Cardiac muscle cell (in vitro differentiated cells and primary cell): ENCODE measurements at regions not wholly inside any gene's neighbourhood (a gene's known extent, or its start where the extent isn't known, plus 50 kb on each side); places are given as distances from the start of the nearest gene placed in this dataset.

Source experiments
- DNase-seq, 2 donors: peaks; one replicate each; pipeline versions ENCODE4 v3.0.0 to v3.0.0-alpha.2; 2010 to 2017; ENCODE audit warnings: low read depth in 1 of 2, low spot score in 1 of 2
- H3K27ac ChIP-seq: fragments of 200-600 bp; sonication (generic); 2 replicates; pipeline ENCODE4 v1.5.1; 2016
- H3K27me3 ChIP-seq: fragments of 200-600 bp; sonication (generic); 2 replicates; pipeline ENCODE4 v1.6.0; 2016; ENCODE audit warnings: control low read depth
- H3K36me3 ChIP-seq: fragments of 200-600 bp; sonication (generic); 2 replicates; pipeline ENCODE4 v1.5.1; 2016; ENCODE audit warnings: control low read depth
- H3K4me1 ChIP-seq: fragments of 200-600 bp; sonication (generic); 2 replicates; pipeline ENCODE4 v1.8.1; 2017; ENCODE audit warnings: low read depth, mild to moderate bottlenecking, mixed run types
- H3K4me3 ChIP-seq: fragments of 200-600 bp; sonication (generic); 2 replicates; pipeline ENCODE4 v1.5.1; 2016; ENCODE audit warnings: mild to moderate bottlenecking
- H3K9me3 ChIP-seq: fragments of 200-600 bp; sonication (generic); 2 replicates; pipeline ENCODE4 v1.5.1; 2017; ENCODE audit warnings: low read depth, mild to moderate bottlenecking, control low read depth
- TF ChIP-seq, protein P1 (sequence below): IDR thresholded peaks from 2 replicates; pipeline ENCODE4 v1.5.1; 2012; ENCODE audit warnings: low read depth, mild to moderate bottlenecking, low read length

DNA sequence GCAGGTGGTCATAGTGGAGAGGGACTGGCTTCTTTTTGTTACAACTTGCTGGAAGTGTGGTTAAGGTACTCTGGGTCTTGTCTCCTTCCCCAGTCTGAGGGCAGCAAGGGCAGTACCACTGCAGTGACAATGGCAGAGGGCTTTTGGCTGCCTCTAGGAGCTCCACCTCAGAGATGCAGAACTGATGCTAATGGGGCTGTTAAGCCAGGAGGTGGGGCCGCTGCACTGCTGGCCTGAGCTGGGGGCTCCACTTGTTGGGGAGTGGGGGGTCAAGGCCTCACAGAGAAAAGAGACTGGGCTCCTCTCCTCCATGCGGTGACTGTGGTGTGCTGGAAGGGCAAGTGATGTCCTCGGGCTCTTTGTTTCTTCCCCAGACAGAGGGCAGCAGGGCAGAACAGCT lies 135.7 kb downstream of the DSEL start:
- H3K4me3 ChIP-seq: no peak overlapping the region
- H3K27ac ChIP-seq: no peak overlapping the region
- no peak for DNase-seq
- no peaks in the 10 kb centered on the region for H3K9me3 ChIP-seq
- TF ChIP-seq, protein P1, sequence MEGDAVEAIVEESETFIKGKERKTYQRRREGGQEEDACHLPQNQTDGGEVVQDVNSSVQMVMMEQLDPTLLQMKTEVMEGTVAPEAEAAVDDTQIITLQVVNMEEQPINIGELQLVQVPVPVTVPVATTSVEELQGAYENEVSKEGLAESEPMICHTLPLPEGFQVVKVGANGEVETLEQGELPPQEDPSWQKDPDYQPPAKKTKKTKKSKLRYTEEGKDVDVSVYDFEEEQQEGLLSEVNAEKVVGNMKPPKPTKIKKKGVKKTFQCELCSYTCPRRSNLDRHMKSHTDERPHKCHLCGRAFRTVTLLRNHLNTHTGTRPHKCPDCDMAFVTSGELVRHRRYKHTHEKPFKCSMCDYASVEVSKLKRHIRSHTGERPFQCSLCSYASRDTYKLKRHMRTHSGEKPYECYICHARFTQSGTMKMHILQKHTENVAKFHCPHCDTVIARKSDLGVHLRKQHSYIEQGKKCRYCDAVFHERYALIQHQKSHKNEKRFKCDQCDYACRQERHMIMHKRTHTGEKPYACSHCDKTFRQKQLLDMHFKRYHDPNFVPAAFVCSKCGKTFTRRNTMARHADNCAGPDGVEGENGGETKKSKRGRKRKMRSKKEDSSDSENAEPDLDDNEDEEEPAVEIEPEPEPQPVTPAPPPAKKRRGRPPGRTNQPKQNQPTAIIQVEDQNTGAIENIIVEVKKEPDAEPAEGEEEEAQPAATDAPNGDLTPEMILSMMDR: no peak
- no peaks in the 10 kb centered on the region for H3K4me1 ChIP-seq
- H3K36me3 ChIP-seq: no peaks in the 10 kb centered on the region
- H3K27me3 ChIP-seq: no peaks in the 10 kb centered on the region

DNA sequence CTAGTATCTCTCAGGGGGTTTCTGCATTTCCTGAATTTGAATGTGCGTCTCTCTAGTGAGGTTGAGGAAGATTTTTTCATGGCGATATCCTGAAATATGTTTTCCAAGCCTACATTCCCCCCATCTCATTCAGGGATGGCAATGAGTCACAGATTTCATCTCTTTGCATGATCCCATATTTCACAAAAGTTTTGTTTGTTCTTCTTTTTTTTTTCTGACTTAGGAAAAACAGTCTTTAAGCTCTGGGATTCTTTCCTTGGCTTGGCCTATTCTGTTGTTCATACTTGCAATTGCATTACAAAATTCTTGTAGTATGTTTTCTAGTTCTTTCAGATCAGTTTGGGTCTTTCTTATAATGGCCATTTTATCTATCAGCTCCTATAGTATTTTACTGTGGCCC lies 136.5 kb downstream of the DSEL start:
- no peaks in the 10 kb centered on the region for H3K36me3 ChIP-seq

GRCh38 chr18:67376372-67376771 lies 140.1 kb downstream of the DSEL start:
- Histone ChIP-seq H3K9me3 (no peaks in the 10 kb centered on the region), H3K27me3 (no peaks in the 10 kb centered on the region), H3K4me3 (no peak overlapping the region), H3K36me3 (no peaks in the 10 kb centered on the region), H3K27ac (no peak overlapping the region), H3K4me1 (no peaks in the 10 kb centered on the region)
- DNase-seq: no peak
- TF ChIP-seq, protein P1: no peak

More for the DNA sequence above, 136.5 kb downstream of the DSEL start:
- H3K9me3 ChIP-seq: no peaks in the 10 kb centered on the region
- H3K27me3 ChIP-seq: no peaks in the 10 kb centered on the region
- H3K4me1 ChIP-seq: no peaks in the 10 kb centered on the region
- H3K4me3 ChIP-seq: no peak overlapping the region
- TF ChIP-seq, protein P1: no peak
- no peak overlapping the region for H3K27ac ChIP-seq
- DNase-seq: no peak

DNA sequence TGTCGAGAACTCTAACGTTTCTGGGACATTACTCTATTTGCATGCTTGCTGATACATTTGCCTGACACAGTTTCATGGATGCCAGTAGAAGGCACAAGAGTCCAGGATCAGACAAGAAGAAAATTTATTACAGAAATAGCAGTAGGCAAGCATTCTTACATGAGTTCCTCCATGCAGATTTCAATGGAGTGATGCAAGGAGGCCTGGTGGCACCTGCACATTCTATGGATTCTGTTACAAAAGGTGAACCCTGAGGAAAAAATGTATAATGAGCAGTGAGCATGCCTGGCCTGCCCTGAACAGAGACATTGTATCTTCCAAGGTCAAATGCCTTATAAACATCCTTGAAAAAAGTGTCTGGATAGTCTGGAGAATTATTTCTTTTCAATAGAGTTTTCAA lies 142.9 kb downstream of the DSEL start:
- no peak overlapping the region for H3K4me3 ChIP-seq
- no peaks in the 10 kb centered on the region for H3K36me3 ChIP-seq
- no peaks in the 10 kb centered on the region for H3K27me3 ChIP-seq
- H3K4me1 ChIP-seq: no peaks in the 10 kb centered on the region
- no peak overlapping the region for H3K27ac ChIP-seq
- no peaks in the 10 kb centered on the region for H3K9me3 ChIP-seq
- DNase-seq: no peak
- TF ChIP-seq, protein P1: no peak

DNA sequence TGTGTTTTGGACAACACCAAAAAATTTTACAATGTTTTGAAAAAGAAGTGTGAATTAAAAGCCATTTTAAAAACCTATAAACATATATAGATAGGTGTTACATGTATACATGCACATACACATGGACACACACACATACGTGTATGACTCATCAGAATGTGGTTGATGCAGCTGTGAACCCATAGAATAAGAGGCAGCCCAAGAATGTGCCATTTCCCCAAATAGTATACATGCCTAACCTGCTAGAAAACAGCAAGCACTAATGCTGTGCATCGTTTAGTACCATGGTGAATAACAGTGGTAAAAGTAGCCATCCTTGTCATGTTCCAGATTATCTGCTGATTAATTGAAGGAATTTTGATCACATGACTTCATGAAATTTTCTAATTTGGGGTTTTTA lies 149.0 kb downstream of the DSEL start:
- TF ChIP-seq, protein P1: no peak
- no peak for DNase-seq
- H3K36me3 ChIP-seq: no peaks in the 10 kb centered on the region

GRCh38 chr18:67363694-67364093 lies 152.8 kb downstream of the DSEL start:
- Histone ChIP-seq H3K27ac (no peak overlapping the region), H3K27me3 (no peaks in the 10 kb centered on the region), H3K36me3 (no peaks in the 10 kb centered on the region), H3K4me3 (no peak overlapping the region), H3K9me3 (no peaks in the 10 kb centered on the region), H3K4me1 (no peaks in the 10 kb centered on the region)
- DNase-seq: no peak
- TF ChIP-seq, protein P1: no peak

More for the DNA sequence above, 149.0 kb downstream of the DSEL start:
- no peaks in the 10 kb centered on the region for H3K9me3 ChIP-seq
- no peaks in the 10 kb centered on the region for H3K4me1 ChIP-seq
- H3K27me3 ChIP-seq: no peaks in the 10 kb centered on the region
- H3K27ac ChIP-seq: no peak overlapping the region
- H3K4me3 ChIP-seq: no peak overlapping the region
